Fibroblast of lung (primary cell): ENCODE measurements at regions not wholly inside any gene's neighbourhood (a gene's known extent, or its start where the extent isn't known, plus 50 kb on each side); places are given as distances from the start of the nearest gene placed in this dataset.

Source experiments
- DNase-seq, 2 donors: peaks; one replicate each; pipeline versions ENCODE4 v3.0.0 to v3.0.0-alpha.2; 2010; ENCODE audit warnings: low read depth in 2 of 2
- H2AFZ ChIP-seq: 2 replicates; pipeline ENCODE4 v1.5.1; 2012; ENCODE audit warnings: low read length, control low read depth, inconsistent platforms
- H3K27ac ChIP-seq: 2 replicates; pipeline ENCODE4 v1.5.1; 2011; ENCODE audit warnings: low read length, control low read depth; ENCODE audit not compliant: insufficient read depth
- H3K27me3 ChIP-seq: 2 replicates; pipeline ENCODE4 v1.5.1; 2011; ENCODE audit warnings: mild to moderate bottlenecking, low read length; ENCODE audit not compliant: control insufficient read depth, insufficient read depth
- H3K36me3 ChIP-seq: 2 replicates; pipeline ENCODE4 v1.5.1; 2011; ENCODE audit warnings: low read length; ENCODE audit not compliant: control insufficient read depth, insufficient read depth
- H3K4me1 ChIP-seq: 2 replicates; pipeline ENCODE4 v1.5.1; 2011; ENCODE audit warnings: low read length; ENCODE audit not compliant: control insufficient read depth, insufficient read depth; ENCODE audit errors: extremely low read depth
- H3K4me2 ChIP-seq: 2 replicates; pipeline ENCODE4 v1.5.1; 2011; ENCODE audit warnings: low read length, control low read depth; ENCODE audit not compliant: insufficient read depth; ENCODE audit errors: extremely low read depth
- H3K4me3 ChIP-seq, 4 experiments: fragments of 200-600 bp in 1 of 4; sonication (generic) in 1 of 4; replicated peaks in 1 of 4; 2 replicates each; pipeline ENCODE4 v1.5.1; 2011 to 2016; ENCODE audit warnings: low read length in 4 of 4, low read depth in 3 of 4, mild to moderate bottlenecking in 3 of 4, control low read depth in 2 of 4, inconsistent platforms in 1 of 4, mixed read lengths in 1 of 4; ENCODE audit not compliant: insufficient read depth in 1 of 4; ENCODE audit errors: control extremely low read depth in 1 of 4
- H3K79me2 ChIP-seq: 2 replicates; pipeline ENCODE4 v1.5.1; 2012; ENCODE audit warnings: mild to moderate bottlenecking, low read length, inconsistent platforms; ENCODE audit not compliant: control insufficient read depth, insufficient read depth
- H3K9ac ChIP-seq: 2 replicates; pipeline ENCODE4 v1.5.1; 2011; ENCODE audit warnings: mild to moderate bottlenecking, low read length, control low read depth; ENCODE audit not compliant: insufficient read depth
- H3K9me3 ChIP-seq: 2 replicates; pipeline ENCODE4 v1.5.1; 2012; ENCODE audit warnings: low read depth, low read length; ENCODE audit not compliant: control insufficient read depth, insufficient read depth
- H4K20me1 ChIP-seq: 2 replicates; pipeline ENCODE4 v1.5.1; 2011; ENCODE audit warnings: low read length; ENCODE audit not compliant: control insufficient read depth, insufficient read depth; ENCODE audit errors: extremely low read depth
- EZH2 ChIP-seq: IDR thresholded peaks from 2 replicates; pipeline ENCODE4 v1.5.1; 2012; ENCODE audit warnings: low read length, control low read depth, mild to moderate bottlenecking; ENCODE audit errors: missing control alignments
- TF ChIP-seq, protein P1 (sequence below), 2 donors: IDR thresholded peaks in 1 of 2; conservative IDR thresholded peaks in 1 of 2; 1 replicate in 1 of 2; 2 replicates in 1 of 2; pipeline ENCODE4 v1.5.1; 2011 to 2012; ENCODE audit warnings: low read length in 2 of 2, control low read depth in 1 of 2, inconsistent platforms in 1 of 2, low read depth in 1 of 2, mild to moderate bottlenecking in 1 of 2

DNA sequence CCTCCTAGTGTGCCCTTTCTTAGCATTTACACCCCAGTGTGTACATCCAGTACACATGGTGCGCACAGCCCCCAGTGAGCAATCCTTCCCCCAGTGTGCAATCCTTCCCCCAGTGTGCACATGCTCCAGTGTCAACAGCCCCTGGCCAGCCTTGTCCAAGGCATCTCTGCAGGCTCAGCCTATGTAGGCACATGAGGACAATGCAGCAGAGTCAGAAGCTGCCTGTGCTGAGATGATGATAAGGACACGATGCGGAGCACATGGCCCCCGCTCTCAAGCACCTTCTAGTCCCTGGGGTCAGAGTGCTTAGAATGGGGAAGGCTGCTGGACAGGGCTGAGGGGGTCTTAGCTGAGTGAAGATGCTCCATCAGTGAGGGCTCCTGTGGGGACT lies 69.8 kb downstream of the GADD45G start:
- H3K36me3 ChIP-seq: no peaks in the 10 kb centered on the region
- TF ChIP-seq EZH2: no peak
- TF ChIP-seq, protein P1, sequence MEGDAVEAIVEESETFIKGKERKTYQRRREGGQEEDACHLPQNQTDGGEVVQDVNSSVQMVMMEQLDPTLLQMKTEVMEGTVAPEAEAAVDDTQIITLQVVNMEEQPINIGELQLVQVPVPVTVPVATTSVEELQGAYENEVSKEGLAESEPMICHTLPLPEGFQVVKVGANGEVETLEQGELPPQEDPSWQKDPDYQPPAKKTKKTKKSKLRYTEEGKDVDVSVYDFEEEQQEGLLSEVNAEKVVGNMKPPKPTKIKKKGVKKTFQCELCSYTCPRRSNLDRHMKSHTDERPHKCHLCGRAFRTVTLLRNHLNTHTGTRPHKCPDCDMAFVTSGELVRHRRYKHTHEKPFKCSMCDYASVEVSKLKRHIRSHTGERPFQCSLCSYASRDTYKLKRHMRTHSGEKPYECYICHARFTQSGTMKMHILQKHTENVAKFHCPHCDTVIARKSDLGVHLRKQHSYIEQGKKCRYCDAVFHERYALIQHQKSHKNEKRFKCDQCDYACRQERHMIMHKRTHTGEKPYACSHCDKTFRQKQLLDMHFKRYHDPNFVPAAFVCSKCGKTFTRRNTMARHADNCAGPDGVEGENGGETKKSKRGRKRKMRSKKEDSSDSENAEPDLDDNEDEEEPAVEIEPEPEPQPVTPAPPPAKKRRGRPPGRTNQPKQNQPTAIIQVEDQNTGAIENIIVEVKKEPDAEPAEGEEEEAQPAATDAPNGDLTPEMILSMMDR (conservative IDR thresholded peaks at IDR 0.05 in 1 of 2, IDR thresholded peaks at IDR 0.05 in 1 of 2; ENCODE audit: low read depth in 1 of 2, low read length in 2 of 2): no peak
- no peak for DNase-seq
- no peak overlapping the region for H3K4me2 ChIP-seq
- H3K4me3 ChIP-seq: no peak overlapping the region
- H3K27ac ChIP-seq: no peak overlapping the region
- H3K9me3 ChIP-seq: no peaks in the 10 kb centered on the region
- no peaks in the 10 kb centered on the region for H3K4me1 ChIP-seq
- H3K79me2 ChIP-seq: no peaks in the 10 kb centered on the region
- no peaks in the 10 kb centered on the region for H4K20me1 ChIP-seq
- H2AFZ ChIP-seq: no peak overlapping the region
- H3K9ac ChIP-seq: no peak overlapping the region
- H3K27me3 ChIP-seq: no peaks in the 10 kb centered on the region

- TF ChIP-seq, protein P1 (conservative IDR thresholded peaks at IDR 0.05 in 1 of 2, IDR thresholded peaks at IDR 0.05 in 1 of 2; ENCODE audit: low read depth in 1 of 2, low read length in 2 of 2): no peak
- TF ChIP-seq EZH2: no peak
- Histone ChIP-seq H3K9ac (no peak overlapping the region), H3K27ac (no peak overlapping the region), H3K4me1 (no peaks in the 10 kb centered on the region), H3K79me2 (no peaks in the 10 kb centered on the region), H3K27me3 (no peaks in the 10 kb centered on the region), H3K9me3 (no peaks in the 10 kb centered on the region), H4K20me1 (no peaks in the 10 kb centered on the region), H3K36me3 (no peaks in the 10 kb centered on the region), H3K4me2 (no peak overlapping the region), H2AFZ (no peak overlapping the region), H3K4me3 (no peak overlapping the region)
- peak in 1 of 2 donors; percentile 15 for DNase-seq
These were observed 70.4 kb downstream of the GADD45G start for GRCh38 chr9:89675058-89675742.

- TF ChIP-seq, protein P1 (conservative IDR thresholded peaks at IDR 0.05 in 1 of 2, IDR thresholded peaks at IDR 0.05 in 1 of 2; ENCODE audit: low read depth in 1 of 2, low read length in 2 of 2): no peak
- no peak for TF ChIP-seq EZH2
- Histone ChIP-seq H3K27me3 (no peaks in the 10 kb centered on the region), H3K27ac (no peak overlapping the region), H3K9me3 (no peaks in the 10 kb centered on the region), H3K4me3 (no peak overlapping the region), H3K4me2 (no peak overlapping the region), H3K9ac (no peak overlapping the region), H3K79me2 (no peaks in the 10 kb centered on the region), H2AFZ (no peak overlapping the region), H3K4me1 (no peaks in the 10 kb centered on the region), H4K20me1 (no peaks in the 10 kb centered on the region), H3K36me3 (no peaks in the 10 kb centered on the region)
- DNase-seq: no peak
These were observed 71.5 kb downstream of the GADD45G start for GRCh38 chr9:89676281-89676680.
